Chondrocyte (in vitro differentiated cells): ENCODE measurements at regions not wholly inside any gene's neighbourhood (a gene's known extent, or its start where the extent isn't known, plus 50 kb on each side); places are given as distances from the start of the nearest gene placed in this dataset.
"Not testable (repeated sequence)": the region's sequence is repeated elsewhere in the genome, so short reads cannot be mapped to it uniquely, and the experiment has no call there.

Source experiments
- DNase-seq: peaks from one replicate; pipeline ENCODE4 v3.0.0; 2021; ENCODE audit warnings: mixed read lengths, low spot score
- H3K27ac Mint-ChIP-seq: one replicate; pipeline ENCODE4 v1.8.0; 2021; ENCODE audit warnings: mild to moderate bottlenecking, moderate library complexity, mixed read lengths; ENCODE audit not compliant: unreplicated experiment
- H3K27me3 Mint-ChIP-seq: 2 replicates; pipeline ENCODE4 v1.8.0; 2021; ENCODE audit warnings: low read depth, mixed read lengths
- H3K36me3 Mint-ChIP-seq: 2 replicates; pipeline ENCODE4 v1.8.0; 2021; ENCODE audit warnings: low read depth, mixed read lengths
- H3K4me1 Mint-ChIP-seq: 2 replicates; pipeline ENCODE4 v1.8.0; 2021; ENCODE audit warnings: low read depth, mild to moderate bottlenecking, mixed read lengths
- H3K4me3 Mint-ChIP-seq: one replicate; pipeline ENCODE4 v1.8.0; 2021; ENCODE audit warnings: mild to moderate bottlenecking, moderate library complexity, mixed read lengths; ENCODE audit not compliant: unreplicated experiment
- H3K9me3 Mint-ChIP-seq: 2 replicates; pipeline ENCODE4 v1.8.0; 2021; ENCODE audit warnings: low read depth, mixed read lengths
- CTCF ChIP-seq: fragments of 200-600 bp; sonication (generic); IDR thresholded peaks from 2 replicates; pipeline ENCODE4 v1.5.0; 2021; ENCODE audit warnings: antibody characterized with exemption, mild to moderate bottlenecking, moderate library complexity

DNA sequence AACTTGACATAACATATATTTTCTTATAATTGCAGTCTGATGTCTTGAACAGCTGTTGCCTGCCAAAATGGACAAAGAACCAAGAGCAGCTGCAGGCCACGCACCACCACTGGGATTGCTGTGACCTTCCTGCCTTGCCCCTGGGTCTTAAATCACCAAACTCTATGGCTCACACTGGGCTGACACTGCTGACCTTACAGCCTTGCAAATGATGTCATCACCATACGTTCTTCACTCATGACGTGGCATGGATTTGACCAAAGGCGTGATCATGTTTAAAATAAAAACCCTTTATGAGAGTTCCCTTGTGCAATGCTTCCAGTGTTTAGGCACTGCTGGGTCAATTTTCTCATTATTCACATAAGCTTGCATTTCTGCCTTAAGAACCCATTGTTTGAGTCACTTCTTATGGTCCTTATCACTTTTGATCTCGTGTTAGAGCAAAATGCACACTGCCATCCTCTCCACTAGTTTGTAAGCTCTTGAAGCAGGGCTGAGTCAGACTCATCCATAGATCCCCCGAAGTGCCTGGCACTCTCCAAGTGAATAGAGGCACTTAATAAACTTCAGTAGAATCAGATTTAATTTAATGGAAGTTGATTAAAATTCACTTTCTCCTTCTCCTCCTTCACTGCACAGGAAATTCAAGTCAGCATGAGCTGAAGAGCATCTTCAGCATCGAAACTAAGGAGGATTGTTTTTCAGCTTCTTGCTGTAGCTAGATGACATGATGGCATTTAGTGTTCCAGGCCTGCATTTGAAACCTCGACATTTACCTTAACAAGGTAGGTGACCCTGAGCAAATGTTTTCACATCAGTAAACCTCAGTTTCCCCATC is 132.4 kb upstream of the PZP start:
- Mint-ChIP-seq H3K4me3 (no peak overlapping the region), H3K9me3 (peaks cover 8% of the 10 kb centered on the region), H3K27ac (no peak overlapping the region), H3K36me3 (peaks cover 4% of the 10 kb centered on the region), H3K27me3 (peaks cover 1% of the 10 kb centered on the region), H3K4me1 (peaks cover 4% of the 10 kb centered on the region)
- DNase-seq: no peak
- no peak for TF ChIP-seq CTCF

GRCh38 chr12:9337656-9338055 is 129.5 kb upstream of the PZP start:
- H3K4me3 Mint-ChIP-seq: no peak overlapping the region
- peaks cover 1% of the 10 kb centered on the region for H3K27me3 Mint-ChIP-seq
- no peak overlapping the region for H3K27ac Mint-ChIP-seq
- H3K9me3 Mint-ChIP-seq: peaks cover 8% of the 10 kb centered on the region
- DNase-seq: no peak
- peaks cover 4% of the 10 kb centered on the region for H3K36me3 Mint-ChIP-seq
- H3K4me1 Mint-ChIP-seq: no peaks in the 10 kb centered on the region
- no peak for TF ChIP-seq CTCF

- not testable (repeated sequence) for H3K36me3 Mint-ChIP-seq, H3K27ac Mint-ChIP-seq, DNase-seq, H3K27me3 Mint-ChIP-seq, H3K4me3 Mint-ChIP-seq, H3K4me1 Mint-ChIP-seq, H3K9me3 Mint-ChIP-seq
Observed at GRCh38 chr12:9336375-9337011, 128.3 kb upstream of the PZP start.

DNA sequence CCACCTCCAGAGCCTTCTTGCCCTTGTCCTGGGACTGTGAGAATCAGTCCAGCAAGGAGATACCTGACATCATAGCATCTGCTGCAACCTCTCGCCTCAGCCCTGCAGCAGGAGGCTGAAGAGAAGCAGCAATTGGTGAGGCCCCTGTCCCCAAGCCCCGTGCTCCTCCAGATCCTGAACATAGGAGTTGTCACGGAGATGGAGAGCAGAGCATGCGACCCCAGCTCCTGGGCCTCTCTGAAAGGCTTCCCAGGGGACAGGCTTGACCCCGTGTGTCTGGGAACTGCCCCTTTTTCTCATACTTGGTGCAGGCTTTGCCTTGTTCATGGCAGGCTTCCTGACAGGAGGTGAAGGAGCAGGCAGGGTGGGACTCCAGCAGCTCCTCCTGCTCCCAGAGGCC is 127.7 kb upstream of the PZP start:
- no peak for DNase-seq
- H3K27me3 Mint-ChIP-seq: peaks cover 1% of the 10 kb centered on the region
- H3K27ac Mint-ChIP-seq: no peak overlapping the region
- peaks cover 4% of the 10 kb centered on the region for H3K36me3 Mint-ChIP-seq
- no peak overlapping the region for H3K4me3 Mint-ChIP-seq
- H3K4me1 Mint-ChIP-seq: peaks cover 3% of the 10 kb centered on the region
- TF ChIP-seq CTCF: no peak
- H3K9me3 Mint-ChIP-seq: peaks cover 8% of the 10 kb centered on the region

DNA sequence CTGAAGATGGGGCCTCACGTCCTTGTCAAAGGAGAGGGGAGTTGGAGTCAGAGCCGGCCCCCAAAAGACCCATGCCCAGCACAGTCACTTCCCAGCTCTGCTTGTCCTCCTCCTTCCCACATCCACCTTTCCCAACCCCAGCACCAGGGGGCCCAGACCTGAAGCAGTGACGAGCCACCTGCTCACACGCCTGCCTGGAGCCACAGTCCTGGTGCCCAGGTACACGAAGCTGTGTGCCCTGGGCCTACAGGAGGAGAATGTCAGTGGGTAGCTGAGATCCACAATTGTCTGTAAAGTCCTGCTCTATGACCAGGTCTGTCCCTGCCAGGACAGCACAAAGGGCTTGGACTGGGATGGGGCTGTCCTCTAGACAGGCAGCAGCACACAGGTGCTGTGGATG is 126.8 kb upstream of the PZP start:
- peaks cover 8% of the 10 kb centered on the region for H3K9me3 Mint-ChIP-seq
- no peak for TF ChIP-seq CTCF
- no peak for DNase-seq
- H3K36me3 Mint-ChIP-seq: peaks cover 4% of the 10 kb centered on the region
- no peak overlapping the region for H3K4me3 Mint-ChIP-seq
- peaks cover 3% of the 10 kb centered on the region for H3K4me1 Mint-ChIP-seq
- H3K27me3 Mint-ChIP-seq: peaks cover 1% of the 10 kb centered on the region
- H3K27ac Mint-ChIP-seq: no peak overlapping the region
